ENCODE measurements at regions not wholly inside any gene's neighbourhood (a gene's known extent, or its start where the extent isn't known, plus 50 kb on each side); places are given as distances from the start of the nearest gene placed in this dataset.

- TF ChIP-seq, protein P1, sequence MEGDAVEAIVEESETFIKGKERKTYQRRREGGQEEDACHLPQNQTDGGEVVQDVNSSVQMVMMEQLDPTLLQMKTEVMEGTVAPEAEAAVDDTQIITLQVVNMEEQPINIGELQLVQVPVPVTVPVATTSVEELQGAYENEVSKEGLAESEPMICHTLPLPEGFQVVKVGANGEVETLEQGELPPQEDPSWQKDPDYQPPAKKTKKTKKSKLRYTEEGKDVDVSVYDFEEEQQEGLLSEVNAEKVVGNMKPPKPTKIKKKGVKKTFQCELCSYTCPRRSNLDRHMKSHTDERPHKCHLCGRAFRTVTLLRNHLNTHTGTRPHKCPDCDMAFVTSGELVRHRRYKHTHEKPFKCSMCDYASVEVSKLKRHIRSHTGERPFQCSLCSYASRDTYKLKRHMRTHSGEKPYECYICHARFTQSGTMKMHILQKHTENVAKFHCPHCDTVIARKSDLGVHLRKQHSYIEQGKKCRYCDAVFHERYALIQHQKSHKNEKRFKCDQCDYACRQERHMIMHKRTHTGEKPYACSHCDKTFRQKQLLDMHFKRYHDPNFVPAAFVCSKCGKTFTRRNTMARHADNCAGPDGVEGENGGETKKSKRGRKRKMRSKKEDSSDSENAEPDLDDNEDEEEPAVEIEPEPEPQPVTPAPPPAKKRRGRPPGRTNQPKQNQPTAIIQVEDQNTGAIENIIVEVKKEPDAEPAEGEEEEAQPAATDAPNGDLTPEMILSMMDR (IDR thresholded peaks at IDR 0.05 in 4 of 5, conservative IDR thresholded peaks at IDR 0.05 in 1 of 5) = no peak
- TF ChIP-seq POLR2A (IDR thresholded peaks at IDR 0.05) = no peak
Measured at GRCh38 chr5:91690921-91691320, 307.8 kb upstream of the ARRDC3 start.
